Mammary epithelial cell (primary cell): ENCODE measurements at regions not wholly inside any gene's neighbourhood (a gene's known extent, or its start where the extent isn't known, plus 50 kb on each side); places are given as distances from the start of the nearest gene placed in this dataset.
"Not testable (repeated sequence)": the region's sequence is repeated elsewhere in the genome, so short reads cannot be mapped to it uniquely, and the experiment has no call there.

Source experiments
- EZH2 ChIP-seq: IDR thresholded peaks from 2 replicates; pipeline ENCODE4 v1.6.1; 2012; ENCODE audit warnings: low read length, inconsistent platforms, borderline replicate concordance
- TF ChIP-seq, protein P1 (sequence below), 2 donors: IDR thresholded peaks in 1 of 2; conservative IDR thresholded peaks in 1 of 2; 2 replicates each; pipeline ENCODE4 v1.5.1; 2011 to 2012; ENCODE audit warnings: inconsistent platforms in 2 of 2, low read length in 2 of 2, mild to moderate bottlenecking in 2 of 2, control low read depth in 1 of 2, low read depth in 1 of 2; ENCODE audit not compliant: insufficient read depth in 1 of 2; ENCODE audit errors: extremely low read depth in 1 of 2

GRCh38 chr4:127512672-127513071, 120.1 kb upstream of the INTU start:
- TF ChIP-seq, protein P1, sequence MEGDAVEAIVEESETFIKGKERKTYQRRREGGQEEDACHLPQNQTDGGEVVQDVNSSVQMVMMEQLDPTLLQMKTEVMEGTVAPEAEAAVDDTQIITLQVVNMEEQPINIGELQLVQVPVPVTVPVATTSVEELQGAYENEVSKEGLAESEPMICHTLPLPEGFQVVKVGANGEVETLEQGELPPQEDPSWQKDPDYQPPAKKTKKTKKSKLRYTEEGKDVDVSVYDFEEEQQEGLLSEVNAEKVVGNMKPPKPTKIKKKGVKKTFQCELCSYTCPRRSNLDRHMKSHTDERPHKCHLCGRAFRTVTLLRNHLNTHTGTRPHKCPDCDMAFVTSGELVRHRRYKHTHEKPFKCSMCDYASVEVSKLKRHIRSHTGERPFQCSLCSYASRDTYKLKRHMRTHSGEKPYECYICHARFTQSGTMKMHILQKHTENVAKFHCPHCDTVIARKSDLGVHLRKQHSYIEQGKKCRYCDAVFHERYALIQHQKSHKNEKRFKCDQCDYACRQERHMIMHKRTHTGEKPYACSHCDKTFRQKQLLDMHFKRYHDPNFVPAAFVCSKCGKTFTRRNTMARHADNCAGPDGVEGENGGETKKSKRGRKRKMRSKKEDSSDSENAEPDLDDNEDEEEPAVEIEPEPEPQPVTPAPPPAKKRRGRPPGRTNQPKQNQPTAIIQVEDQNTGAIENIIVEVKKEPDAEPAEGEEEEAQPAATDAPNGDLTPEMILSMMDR (conservative IDR thresholded peaks at IDR 0.05 in 1 of 2, IDR thresholded peaks at IDR 0.05 in 1 of 2; ENCODE audit: extremely low read depth in 1 of 2, insufficient read depth in 1 of 2, low read depth in 1 of 2, low read length in 2 of 2), result not testable (repeated sequence)
- not testable (repeated sequence) for TF ChIP-seq EZH2
